ENCODE measurements at regions not wholly inside any gene's neighbourhood (a gene's known extent, or its start where the extent isn't known, plus 50 kb on each side); places are given as distances from the start of the nearest gene placed in this dataset.

DNA sequence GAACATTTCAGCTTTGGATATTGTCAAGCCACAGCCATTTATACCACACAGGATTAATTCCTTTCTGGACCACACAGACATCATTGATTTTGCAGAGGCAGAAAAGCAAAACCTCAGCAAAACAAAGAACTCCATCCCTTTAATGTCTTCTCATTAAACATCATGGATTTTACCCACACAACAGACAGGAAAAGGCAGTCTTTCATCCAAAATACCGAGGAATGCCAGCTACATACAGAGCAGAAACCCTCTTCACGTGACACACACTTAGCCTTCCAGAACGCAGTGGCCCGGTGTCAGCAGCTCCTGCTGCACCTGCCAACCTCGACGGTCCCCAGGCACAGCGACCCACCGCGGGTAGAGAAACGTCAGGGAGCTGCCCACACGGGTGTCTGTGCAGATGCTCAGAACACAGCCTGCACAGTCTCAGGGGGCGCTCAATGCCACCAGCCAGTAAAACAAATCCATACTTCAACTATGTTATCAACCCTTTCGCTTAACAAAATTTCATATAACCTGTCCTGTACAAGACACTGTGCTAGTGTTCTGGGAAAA, 304.5 kb downstream of the EIPR1 start:
- TF ChIP-seq, protein P1, sequence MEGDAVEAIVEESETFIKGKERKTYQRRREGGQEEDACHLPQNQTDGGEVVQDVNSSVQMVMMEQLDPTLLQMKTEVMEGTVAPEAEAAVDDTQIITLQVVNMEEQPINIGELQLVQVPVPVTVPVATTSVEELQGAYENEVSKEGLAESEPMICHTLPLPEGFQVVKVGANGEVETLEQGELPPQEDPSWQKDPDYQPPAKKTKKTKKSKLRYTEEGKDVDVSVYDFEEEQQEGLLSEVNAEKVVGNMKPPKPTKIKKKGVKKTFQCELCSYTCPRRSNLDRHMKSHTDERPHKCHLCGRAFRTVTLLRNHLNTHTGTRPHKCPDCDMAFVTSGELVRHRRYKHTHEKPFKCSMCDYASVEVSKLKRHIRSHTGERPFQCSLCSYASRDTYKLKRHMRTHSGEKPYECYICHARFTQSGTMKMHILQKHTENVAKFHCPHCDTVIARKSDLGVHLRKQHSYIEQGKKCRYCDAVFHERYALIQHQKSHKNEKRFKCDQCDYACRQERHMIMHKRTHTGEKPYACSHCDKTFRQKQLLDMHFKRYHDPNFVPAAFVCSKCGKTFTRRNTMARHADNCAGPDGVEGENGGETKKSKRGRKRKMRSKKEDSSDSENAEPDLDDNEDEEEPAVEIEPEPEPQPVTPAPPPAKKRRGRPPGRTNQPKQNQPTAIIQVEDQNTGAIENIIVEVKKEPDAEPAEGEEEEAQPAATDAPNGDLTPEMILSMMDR (IDR thresholded peaks at IDR 0.05), result no peak
- no peak for TF ChIP-seq POLR2AphosphoS5 (IDR thresholded peaks at IDR 0.05)

Measured in sigmoid colon (tissue), 4 donors.